IMR-90 (cell line): ENCODE measurements at regions not wholly inside any gene's neighbourhood (a gene's known extent, or its start where the extent isn't known, plus 50 kb on each side); places are given as distances from the start of the nearest gene placed in this dataset.

Experiments used
- CTCF ChIP-seq: conservative IDR thresholded peaks from 2 replicates; pipeline ENCODE4 v1.5.1; 2012; ENCODE audit warnings: mild to moderate bottlenecking, low read depth, low read length, improper control_type of control experiment
- MAZ ChIP-seq: IDR thresholded peaks from 2 replicates; pipeline ENCODE4 v1.6.1; 2012; ENCODE audit warnings: low read depth, mild to moderate bottlenecking, low read length, improper control_type of control experiment, moderate library complexity, borderline replicate concordance
- POLR2A ChIP-seq: IDR thresholded peaks from 2 replicates; pipeline ENCODE4 v1.6.1; 2012; ENCODE audit warnings: mild to moderate bottlenecking, low read depth, low read length
- RAD21 ChIP-seq: IDR thresholded peaks from 2 replicates; pipeline ENCODE4 v1.6.1; 2012; ENCODE audit warnings: low read length, improper control_type of control experiment
- RCOR1 ChIP-seq: IDR thresholded peaks from 2 replicates; pipeline ENCODE4 v1.6.1; 2012; ENCODE audit warnings: mild to moderate bottlenecking, low read length, improper control_type of control experiment; ENCODE audit not compliant: insufficient replicate concordance
- RFX5 ChIP-seq: IDR thresholded peaks from 2 replicates; pipeline ENCODE4 v1.8.0; 2012; ENCODE audit warnings: low read depth, mild to moderate bottlenecking, low read length, moderate library complexity
- USF2 ChIP-seq: fragments of 150-350 bp; IDR thresholded peaks from 2 replicates; pipeline ENCODE4 v1.6.1; 2017; ENCODE audit warnings: mild to moderate bottlenecking, antibody characterized with exemption, low read length, low read depth

- TF ChIP-seq CTCF (no peak), POLR2A (no peak), USF2 (no peak), RAD21 (no peak), RCOR1 (no peak), MAZ (no peak), RFX5 (no peak)
These were observed 885.0 kb upstream of the EPHA5 start for GRCh38 chr4:66555301-66555700.
